ENCODE measurements at regions not wholly inside any gene's neighbourhood (a gene's known extent, or its start where the extent isn't known, plus 50 kb on each side); places are given as distances from the start of the nearest gene placed in this dataset.

DNA sequence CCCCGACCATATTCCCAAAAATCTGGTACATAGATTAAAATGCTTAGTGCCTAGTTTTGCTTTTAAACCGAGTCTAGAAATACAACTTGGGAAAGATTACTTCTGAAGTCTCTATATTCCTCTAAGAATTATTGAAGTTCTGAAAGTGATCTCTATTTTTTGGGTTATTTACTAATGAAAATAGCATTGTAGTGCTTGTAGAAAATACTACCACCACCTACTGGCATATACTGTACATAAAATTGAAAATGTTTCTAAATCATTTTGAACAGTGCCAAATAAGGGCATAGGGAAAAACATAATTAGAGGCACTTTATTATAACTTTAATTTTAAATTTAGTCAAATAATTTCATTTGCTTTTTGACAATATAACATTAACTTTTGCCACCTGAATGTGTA, 1399.6 kb upstream of the ZEB2 start (continued):
- TF ChIP-seq, protein P1, sequence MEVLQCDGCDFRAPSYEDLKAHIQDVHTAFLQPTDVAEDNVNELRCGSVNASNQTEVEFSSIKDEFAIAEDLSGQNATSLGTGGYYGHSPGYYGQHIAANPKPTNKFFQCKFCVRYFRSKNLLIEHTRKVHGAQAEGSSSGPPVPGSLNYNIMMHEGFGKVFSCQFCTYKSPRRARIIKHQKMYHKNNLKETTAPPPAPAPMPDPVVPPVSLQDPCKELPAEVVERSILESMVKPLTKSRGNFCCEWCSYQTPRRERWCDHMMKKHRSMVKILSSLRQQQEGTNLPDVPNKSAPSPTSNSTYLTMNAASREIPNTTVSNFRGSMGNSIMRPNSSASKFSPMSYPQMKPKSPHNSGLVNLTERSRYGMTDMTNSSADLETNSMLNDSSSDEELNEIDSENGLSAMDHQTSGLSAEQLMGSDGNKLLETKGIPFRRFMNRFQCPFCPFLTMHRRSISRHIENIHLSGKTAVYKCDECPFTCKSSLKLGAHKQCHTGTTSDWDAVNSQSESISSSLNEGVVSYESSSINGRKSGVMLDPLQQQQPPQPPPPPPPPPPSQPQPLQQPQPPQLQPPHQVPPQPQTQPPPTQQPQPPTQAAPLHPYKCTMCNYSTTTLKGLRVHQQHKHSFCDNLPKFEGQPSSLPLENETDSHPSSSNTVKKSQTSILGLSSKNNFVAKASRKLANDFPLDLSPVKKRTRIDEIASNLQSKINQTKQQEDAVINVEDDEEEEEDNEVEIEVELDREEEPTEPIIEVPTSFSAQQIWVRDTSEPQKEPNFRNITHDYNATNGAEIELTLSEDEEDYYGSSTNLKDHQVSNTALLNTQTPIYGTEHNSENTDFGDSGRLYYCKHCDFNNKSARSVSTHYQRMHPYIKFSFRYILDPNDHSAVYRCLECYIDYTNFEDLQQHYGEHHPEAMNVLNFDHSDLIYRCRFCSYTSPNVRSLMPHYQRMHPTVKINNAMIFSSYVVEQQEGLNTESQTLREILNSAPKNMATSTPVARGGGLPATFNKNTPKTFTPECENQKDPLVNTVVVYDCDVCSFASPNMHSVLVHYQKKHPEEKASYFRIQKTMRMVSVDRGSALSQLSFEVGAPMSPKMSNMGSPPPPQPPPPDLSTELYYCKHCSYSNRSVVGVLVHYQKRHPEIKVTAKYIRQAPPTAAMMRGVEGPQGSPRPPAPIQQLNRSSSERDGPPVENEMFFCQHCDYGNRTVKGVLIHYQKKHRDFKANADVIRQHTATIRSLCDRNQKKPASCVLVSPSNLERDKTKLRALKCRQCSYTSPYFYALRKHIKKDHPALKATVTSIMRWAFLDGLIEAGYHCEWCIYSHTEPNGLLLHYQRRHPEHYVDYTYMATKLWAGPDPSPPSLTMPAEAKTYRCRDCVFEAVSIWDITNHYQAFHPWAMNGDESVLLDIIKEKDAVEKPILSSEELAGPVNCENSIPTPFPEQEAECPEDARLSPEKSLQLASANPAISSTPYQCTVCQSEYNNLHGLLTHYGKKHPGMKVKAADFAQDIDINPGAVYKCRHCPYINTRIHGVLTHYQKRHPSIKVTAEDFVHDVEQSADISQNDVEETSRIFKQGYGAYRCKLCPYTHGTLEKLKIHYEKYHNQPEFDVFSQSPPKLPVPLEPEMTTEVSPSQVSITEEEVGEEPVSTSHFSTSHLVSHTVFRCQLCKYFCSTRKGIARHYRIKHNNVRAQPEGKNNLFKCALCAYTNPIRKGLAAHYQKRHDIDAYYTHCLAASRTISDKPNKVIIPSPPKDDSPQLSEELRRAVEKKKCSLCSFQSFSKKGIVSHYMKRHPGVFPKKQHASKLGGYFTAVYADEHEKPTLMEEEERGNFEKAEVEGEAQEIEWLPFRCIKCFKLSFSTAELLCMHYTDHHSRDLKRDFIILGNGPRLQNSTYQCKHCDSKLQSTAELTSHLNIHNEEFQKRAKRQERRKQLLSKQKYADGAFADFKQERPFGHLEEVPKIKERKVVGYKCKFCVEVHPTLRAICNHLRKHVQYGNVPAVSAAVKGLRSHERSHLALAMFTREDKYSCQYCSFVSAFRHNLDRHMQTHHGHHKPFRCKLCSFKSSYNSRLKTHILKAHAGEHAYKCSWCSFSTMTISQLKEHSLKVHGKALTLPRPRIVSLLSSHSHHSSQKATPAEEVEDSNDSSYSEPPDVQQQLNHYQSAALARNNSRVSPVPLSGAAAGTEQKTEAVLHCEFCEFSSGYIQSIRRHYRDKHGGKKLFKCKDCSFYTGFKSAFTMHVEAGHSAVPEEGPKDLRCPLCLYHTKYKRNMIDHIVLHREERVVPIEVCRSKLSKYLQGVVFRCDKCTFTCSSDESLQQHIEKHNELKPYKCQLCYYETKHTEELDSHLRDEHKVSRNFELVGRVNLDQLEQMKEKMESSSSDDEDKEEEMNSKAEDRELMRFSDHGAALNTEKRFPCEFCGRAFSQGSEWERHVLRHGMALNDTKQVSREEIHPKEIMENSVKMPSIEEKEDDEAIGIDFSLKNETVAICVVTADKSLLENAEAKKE (CRISPR knock-in tag; IDR thresholded peaks at IDR 0.05): no peak
- TF ChIP-seq EZH2 (IDR thresholded peaks at IDR 0.05; ENCODE audit: low read depth, unreplicated experiment): no peak
- no peak for TF ChIP-seq NANOG (IDR thresholded peaks at IDR 0.05; ENCODE audit: borderline replicate concordance)

DNA sequence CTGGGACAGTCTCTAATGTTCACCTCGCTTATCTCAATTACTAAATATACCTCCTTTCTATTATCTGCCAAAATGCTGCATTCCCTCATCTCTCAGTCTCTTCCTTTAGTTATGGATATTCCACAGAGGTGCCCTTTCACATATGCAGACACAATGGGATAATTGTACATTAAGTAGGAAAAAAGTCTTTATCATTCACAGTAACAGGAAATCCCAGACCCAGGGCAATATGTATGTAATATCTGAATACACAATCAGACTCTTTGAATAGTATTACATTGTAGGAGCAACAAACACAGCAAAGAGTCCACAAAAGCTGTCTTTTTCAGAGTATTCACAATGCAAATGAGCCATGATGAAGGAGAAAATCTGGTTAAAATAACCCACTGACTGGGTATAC, 1399.0 kb upstream of the ZEB2 start:
- no peak overlapping the region for H3K27ac ChIP-seq (ENCODE audit: low read depth)
- H3K36me3 ChIP-seq (ENCODE audit: insufficient read depth): no peaks in the 10 kb centered on the region
- H3K4me2 ChIP-seq: peak overlapping the region; percentile 56
- no peak for TF ChIP-seq JUNB (IDR thresholded peaks at IDR 0.05; ENCODE audit: unreplicated experiment)
- no peak for TF ChIP-seq NANOG (IDR thresholded peaks at IDR 0.05; ENCODE audit: borderline replicate concordance)
- no peak for TF ChIP-seq STAT1 (IDR thresholded peaks at IDR 0.05; ENCODE audit: unreplicated experiment)
- TF ChIP-seq, protein P2, sequence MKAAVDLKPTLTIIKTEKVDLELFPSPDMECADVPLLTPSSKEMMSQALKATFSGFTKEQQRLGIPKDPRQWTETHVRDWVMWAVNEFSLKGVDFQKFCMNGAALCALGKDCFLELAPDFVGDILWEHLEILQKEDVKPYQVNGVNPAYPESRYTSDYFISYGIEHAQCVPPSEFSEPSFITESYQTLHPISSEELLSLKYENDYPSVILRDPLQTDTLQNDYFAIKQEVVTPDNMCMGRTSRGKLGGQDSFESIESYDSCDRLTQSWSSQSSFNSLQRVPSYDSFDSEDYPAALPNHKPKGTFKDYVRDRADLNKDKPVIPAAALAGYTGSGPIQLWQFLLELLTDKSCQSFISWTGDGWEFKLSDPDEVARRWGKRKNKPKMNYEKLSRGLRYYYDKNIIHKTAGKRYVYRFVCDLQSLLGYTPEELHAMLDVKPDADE (IDR thresholded peaks at IDR 0.05): no peak
- no peak for TF ChIP-seq POLR2AphosphoS5 (IDR thresholded peaks at IDR 0.05; ENCODE audit: low read depth)
- TF ChIP-seq, protein P3, sequence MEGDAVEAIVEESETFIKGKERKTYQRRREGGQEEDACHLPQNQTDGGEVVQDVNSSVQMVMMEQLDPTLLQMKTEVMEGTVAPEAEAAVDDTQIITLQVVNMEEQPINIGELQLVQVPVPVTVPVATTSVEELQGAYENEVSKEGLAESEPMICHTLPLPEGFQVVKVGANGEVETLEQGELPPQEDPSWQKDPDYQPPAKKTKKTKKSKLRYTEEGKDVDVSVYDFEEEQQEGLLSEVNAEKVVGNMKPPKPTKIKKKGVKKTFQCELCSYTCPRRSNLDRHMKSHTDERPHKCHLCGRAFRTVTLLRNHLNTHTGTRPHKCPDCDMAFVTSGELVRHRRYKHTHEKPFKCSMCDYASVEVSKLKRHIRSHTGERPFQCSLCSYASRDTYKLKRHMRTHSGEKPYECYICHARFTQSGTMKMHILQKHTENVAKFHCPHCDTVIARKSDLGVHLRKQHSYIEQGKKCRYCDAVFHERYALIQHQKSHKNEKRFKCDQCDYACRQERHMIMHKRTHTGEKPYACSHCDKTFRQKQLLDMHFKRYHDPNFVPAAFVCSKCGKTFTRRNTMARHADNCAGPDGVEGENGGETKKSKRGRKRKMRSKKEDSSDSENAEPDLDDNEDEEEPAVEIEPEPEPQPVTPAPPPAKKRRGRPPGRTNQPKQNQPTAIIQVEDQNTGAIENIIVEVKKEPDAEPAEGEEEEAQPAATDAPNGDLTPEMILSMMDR (conservative IDR thresholded peaks at IDR 0.05; ENCODE audit: low read depth in 2 of 2): no peak
- TF ChIP-seq, protein P4, sequence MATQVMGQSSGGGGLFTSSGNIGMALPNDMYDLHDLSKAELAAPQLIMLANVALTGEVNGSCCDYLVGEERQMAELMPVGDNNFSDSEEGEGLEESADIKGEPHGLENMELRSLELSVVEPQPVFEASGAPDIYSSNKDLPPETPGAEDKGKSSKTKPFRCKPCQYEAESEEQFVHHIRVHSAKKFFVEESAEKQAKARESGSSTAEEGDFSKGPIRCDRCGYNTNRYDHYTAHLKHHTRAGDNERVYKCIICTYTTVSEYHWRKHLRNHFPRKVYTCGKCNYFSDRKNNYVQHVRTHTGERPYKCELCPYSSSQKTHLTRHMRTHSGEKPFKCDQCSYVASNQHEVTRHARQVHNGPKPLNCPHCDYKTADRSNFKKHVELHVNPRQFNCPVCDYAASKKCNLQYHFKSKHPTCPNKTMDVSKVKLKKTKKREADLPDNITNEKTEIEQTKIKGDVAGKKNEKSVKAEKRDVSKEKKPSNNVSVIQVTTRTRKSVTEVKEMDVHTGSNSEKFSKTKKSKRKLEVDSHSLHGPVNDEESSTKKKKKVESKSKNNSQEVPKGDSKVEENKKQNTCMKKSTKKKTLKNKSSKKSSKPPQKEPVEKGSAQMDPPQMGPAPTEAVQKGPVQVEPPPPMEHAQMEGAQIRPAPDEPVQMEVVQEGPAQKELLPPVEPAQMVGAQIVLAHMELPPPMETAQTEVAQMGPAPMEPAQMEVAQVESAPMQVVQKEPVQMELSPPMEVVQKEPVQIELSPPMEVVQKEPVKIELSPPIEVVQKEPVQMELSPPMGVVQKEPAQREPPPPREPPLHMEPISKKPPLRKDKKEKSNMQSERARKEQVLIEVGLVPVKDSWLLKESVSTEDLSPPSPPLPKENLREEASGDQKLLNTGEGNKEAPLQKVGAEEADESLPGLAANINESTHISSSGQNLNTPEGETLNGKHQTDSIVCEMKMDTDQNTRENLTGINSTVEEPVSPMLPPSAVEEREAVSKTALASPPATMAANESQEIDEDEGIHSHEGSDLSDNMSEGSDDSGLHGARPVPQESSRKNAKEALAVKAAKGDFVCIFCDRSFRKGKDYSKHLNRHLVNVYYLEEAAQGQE (IDR thresholded peaks at IDR 0.05; ENCODE audit: unreplicated experiment): no peak

More for the DNA sequence above, 1399.0 kb upstream of the ZEB2 start:
- Histone ChIP-seq H3K79me2 (replicated peaks; ENCODE audit: insufficient read depth) (no peaks in the 10 kb centered on the region), H2AFZ (no peak overlapping the region), H3K27me3 (ENCODE audit: insufficient read depth) (no peaks in the 10 kb centered on the region), H3F3A (replicated peaks; ENCODE audit: low read depth) (no peaks in the 10 kb centered on the region), H3K4me1 (ENCODE audit: insufficient read depth) (peaks cover 19% of the 10 kb centered on the region), H4K20me1 (replicated peaks; ENCODE audit: insufficient read depth) (no peaks in the 10 kb centered on the region), H3K4me3 (no peak overlapping the region), H3K9me2 (ENCODE audit: insufficient read depth) (no peaks in the 10 kb centered on the region)
- Mint-ChIP-seq H3K27me3 (ENCODE audit: insufficient read depth, low read depth, poor library complexity) (no peaks in the 10 kb centered on the region), H3K4me1 (peaks cover 9% of the 10 kb centered on the region; the same call in 2 of the 3 replicates), H3K9me3 (no peaks in the 10 kb centered on the region), H3K4me3 (no peak overlapping the region), H3K27ac (peak overlapping the region; percentile 67; the same call in 1 of the 2 replicates), H3K36me3 (ENCODE audit: low read depth) (no peaks in the 10 kb centered on the region)
- ATAC-seq: no peak
- DNase-seq (ENCODE audit: low spot score): no peak

Measured in GM23338 (cell line).